Stimulated activated CD4-positive, alpha-beta T cell treated with anti-CD3 and anti-CD28 coated beads, Interleukin-4, amount 100 ng/mL, for 24 hours (primary cell): ENCODE measurements at regions not wholly inside any gene's neighbourhood (a gene's known extent, or its start where the extent isn't known, plus 50 kb on each side); places are given as distances from the start of the nearest gene placed in this dataset.
"Not testable (repeated sequence)": the region's sequence is repeated elsewhere in the genome, so short reads cannot be mapped to it uniquely, and the experiment has no call there.

Source experiments
- DNase-seq: peaks from one replicate; pipeline ENCODE4 v3.0.0-alpha.2; 2020

DNA sequence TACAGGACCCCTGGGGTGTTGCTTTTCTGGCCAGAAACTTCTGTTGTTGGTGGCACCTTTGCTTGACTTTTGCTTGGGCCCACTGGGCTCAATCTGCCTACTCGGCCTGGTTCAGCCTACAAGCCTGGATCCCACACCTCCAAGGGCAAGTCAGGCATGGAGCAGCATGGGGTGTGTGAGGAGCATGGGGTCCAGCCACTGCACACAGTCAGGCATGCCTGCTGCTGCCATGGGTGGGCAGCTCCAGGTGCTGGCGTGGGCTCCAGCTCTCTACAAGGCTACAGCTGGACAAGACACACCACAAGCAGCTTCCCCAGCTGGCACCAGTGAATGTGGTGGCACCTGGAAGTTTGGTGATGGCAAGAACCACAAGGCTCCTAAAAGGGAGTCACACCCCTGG, 1683.1 kb upstream of the ADGRL3 start:
- no peak for DNase-seq

DNA sequence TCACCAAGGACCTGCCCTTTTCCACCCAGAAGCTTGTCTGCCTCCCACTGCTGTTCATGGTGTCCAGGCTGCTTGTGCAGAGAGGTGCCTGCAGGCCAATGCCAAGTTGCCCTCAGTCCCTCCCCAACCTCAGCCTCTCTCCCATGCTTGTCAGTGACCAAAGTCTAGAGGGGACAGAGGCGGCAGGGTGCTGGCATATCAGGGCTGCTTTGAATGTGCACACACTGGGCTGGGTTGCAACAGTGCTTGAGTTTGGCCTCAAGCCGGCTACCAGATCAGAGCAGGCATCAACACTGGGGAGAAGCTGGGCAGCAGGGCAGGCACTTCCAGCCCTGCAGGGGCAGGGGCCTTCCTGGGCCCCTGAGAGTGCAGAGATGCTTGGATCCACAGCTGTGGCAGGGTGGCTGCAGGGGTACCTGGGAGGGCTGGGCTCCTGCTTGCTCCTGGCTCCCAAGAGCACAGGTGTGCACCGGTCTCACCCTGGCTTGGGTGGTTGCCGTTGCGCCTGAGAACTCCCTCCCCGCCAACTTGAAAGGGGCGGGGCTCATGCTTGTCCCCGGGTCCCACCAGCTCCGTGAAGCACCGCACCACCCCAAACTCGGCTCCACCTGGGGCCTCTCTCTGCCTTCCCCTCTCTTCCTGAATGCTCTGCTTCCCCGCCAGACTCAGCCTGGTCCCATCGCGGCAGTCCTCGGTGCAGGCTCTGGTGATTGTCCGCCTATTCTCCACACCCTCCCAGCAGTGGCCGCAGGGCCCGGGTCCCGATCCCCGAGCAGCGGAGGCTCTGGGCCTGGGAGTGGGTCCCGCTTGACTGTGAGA, 1681.9 kb upstream of the ADGRL3 start:
- no peak for DNase-seq

DNA sequence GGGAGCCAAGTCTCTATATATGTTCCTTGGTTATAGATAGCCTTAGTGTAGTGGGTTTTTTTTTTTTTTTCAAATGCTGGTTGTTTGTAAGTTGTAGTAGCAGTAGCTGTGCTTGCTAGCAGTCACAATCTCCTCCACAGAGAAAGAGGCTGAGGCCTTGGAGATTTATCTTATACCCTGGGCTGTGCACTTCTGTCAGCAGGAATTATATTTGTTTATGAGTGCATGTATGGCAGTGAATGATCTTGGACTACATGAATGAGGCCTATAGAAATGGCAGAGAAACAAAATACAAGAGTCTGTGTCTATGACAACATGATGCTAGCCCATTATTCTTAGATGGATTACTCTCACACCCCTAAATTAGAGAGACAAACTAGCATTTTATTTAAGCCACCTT, 1674.2 kb upstream of the ADGRL3 start:
- no peak for DNase-seq

DNA sequence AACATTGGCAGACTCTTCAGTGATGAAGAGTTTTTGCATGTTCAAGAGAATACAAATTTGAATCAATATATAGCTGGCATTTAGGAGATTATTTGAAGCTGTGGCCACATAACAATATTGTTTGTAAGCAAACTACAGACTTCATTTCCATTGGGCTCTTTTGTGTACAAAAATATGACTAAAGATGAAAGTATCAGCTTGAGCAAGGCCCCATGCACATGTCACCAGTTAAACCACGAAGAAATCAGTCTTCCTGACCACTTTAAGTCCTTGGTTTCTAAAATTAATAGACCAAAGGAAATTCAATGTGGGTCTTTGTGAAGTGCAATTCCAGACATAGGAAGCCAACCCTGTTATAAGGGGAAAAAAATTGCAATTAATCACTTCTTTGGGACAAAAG, 1664.6 kb upstream of the ADGRL3 start:
- DNase-seq: no peak

GRCh38 chr4:59536428-59536827, 1663.7 kb upstream of the ADGRL3 start:
- DNase-seq: no peak

- DNase-seq: no peak
Measured at GRCh38 chr4:59537246-59537886, 1662.8 kb upstream of the ADGRL3 start.

DNA sequence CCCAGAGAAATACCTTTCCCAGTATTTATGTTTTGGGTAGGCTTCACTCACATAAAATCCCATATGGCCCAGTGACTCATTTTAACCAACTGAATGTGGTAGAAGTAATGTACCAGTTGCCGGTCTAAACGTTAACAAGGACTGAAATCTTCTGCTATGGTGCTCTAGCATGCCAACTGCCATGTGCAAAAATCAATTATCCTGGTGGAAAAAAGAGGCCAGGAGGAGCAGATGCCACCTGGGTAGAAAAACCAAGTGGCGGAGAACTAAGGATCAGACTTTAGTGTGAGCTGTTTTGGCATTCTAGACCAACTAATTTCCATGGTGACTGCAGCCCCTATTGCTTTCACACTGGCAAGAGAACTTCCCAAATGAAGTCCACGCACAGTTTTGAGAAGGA, 1660.7 kb upstream of the ADGRL3 start:
- DNase-seq: no peak

GRCh38 chr4:59540311-59540710, 1659.8 kb upstream of the ADGRL3 start:
- no peak for DNase-seq

DNA sequence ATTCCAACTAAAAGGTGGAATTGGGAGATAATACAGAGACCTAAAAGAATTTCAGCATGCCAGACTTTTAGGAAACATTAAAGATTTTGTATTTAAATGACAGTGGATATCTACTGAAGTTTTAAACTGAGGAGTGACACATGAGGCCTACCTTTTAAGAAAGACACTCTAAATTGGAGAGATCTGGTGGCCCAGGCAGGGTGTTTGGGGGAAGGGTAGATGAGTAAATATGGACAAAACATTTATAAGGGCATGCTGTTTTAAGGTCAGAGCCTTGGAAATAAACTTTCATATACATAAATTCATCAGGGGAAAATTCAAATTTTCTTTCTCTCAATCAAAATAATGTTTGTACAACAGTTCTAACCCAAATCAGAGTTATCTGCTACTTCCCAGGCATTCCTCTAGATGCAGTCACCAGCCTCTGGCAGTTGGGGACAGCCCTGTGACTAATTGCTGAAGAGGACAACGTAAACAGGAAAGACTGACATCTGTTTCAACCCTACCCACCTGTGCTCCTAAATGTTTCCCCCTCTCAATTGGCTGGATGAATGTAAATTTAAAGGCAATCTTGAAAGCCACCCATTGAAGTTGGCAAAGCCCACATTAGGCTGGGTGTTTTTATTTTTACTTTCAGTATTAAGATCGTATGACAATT, 1646.9 kb upstream of the ADGRL3 start:
- DNase-seq: no peak

GRCh38 chr4:59553721-59554091, 1646.4 kb upstream of the ADGRL3 start:
- DNase-seq: no peak

GRCh38 chr4:59556191-59556590, 1643.9 kb upstream of the ADGRL3 start:
- DNase-seq: not testable (repeated sequence)

- not testable (repeated sequence) for DNase-seq
Measured at GRCh38 chr4:59560141-59560648, 1639.9 kb upstream of the ADGRL3 start.

DNA sequence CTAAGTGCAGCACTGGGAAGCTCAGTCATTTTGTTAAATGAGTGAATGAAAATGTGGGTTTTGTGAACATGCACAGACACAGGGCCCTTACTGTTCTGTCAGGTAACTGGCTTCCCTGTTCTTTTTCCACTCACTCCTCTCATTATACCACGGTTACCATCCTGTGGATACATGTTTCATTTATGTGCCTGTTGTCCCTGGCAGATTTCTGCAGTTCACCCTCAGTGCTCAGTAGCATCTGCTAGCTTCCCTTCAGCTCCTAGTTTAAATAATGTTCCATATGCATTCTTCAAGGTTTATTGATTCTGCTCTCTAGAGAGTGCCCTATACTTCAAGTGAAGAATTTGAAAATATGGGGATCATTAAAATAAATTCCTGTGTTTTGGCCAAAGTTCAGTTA, 1634.3 kb upstream of the ADGRL3 start:
- no peak for DNase-seq

DNA sequence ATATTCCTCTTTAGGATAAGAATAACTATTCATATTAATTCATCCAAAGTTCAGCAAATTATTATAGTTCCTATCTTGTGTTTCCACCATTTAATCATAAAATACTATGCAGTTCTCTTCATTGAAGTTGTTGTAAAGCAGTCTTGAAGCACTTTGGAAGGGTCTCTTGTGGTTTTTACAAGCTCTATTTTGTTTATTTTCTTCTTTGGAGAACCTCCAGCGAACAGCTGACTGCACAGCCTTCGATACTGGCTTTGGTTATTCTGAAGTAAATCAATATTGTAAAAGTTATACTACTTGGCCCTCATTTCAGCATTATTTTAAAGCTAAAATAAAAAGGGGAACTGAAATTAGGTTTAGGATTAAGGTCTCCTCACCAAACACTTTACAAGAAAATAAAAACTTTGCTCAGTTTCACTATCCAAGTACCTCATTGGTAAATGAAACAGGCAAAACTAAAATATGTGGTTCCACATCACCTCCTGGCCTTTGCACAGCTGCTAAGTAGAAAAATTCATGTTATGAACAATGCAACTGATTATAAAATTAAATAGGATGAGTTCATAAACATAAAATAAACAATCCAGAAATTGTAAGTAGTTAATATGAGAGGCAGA, 1629.2 kb upstream of the ADGRL3 start:
- DNase-seq: no peak

- DNase-seq: no peak
Measured at GRCh38 chr4:59571805-59572430, 1628.2 kb upstream of the ADGRL3 start.

GRCh38 chr4:59583845-59584568, 1616.1 kb upstream of the ADGRL3 start:
- DNase-seq: no peak

- no peak for DNase-seq
Measured at GRCh38 chr4:59597536-59598329, 1602.4 kb upstream of the ADGRL3 start.

DNA sequence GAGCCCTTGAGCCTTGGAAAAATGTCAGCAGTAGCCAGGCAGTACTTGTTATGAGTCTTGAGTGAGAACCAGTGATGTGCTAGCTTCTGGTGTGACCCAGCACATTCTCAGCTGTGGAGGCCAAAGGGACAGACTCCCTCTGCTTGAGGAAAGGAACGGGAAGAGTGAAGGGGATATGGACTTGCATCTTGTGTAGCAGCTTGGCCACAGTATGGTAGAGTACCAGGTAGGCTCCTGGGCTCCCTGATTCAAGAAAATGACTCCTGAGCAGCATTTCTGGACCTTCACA, 1601.9 kb upstream of the ADGRL3 start:
- DNase-seq: no peak

DNA sequence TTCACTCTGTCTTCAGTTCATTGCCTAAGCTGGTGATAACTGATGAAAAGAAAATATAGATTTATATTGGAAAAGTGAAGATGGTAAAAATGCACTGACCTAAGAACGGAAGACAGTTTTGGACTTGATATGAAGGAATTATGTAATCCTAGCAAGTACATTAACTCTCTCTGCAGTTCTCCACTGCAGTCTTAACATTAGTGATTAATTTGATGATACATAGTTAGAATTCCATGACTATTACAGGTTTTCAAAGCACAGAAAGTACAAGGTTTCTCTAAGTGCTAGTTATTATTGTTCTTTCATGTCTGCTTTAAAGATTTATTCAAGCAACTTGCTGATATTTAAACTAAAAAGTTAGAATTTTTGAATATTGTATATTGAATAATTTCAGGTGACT, 1591.7 kb upstream of the ADGRL3 start:
- DNase-seq: no peak

DNA sequence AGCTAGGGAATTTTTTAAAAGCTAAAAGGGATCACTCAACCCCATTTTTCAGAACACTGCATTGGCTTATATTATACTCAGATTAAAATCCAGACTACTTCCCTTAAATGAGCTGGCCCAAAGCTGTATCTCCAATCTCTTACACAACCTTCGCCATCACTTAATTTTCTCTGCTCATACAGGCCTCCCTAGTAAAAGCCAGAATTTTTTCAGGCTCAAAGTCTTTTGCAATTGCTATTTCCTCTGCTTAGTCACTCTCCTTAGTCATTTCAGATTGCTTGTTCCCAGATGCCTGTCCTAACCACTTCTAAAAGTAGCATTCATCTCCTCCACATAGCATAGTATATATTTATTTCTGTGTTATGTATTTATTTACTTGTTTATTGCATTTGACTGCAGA, 1587.9 kb upstream of the ADGRL3 start:
- DNase-seq: no peak

DNA sequence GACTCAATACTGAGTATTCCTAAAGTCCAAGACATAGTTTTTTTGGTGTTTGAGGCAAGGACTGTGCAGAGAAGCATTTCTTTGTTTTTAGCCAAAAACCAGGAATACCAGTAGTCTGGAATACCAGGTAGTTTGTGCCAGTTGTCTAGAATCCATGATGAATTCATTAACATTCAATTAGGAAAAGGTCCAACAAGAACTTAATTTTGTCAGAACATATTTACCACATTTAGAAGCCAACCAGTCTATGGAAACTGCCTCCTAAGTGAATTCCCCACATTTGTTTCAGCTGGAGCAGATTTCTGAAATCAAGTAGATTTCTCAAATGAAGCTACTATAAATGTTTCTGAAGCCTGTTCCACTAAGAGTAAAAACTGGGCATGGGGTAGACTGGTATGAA, 1584.8 kb upstream of the ADGRL3 start:
- no peak for DNase-seq

DNA sequence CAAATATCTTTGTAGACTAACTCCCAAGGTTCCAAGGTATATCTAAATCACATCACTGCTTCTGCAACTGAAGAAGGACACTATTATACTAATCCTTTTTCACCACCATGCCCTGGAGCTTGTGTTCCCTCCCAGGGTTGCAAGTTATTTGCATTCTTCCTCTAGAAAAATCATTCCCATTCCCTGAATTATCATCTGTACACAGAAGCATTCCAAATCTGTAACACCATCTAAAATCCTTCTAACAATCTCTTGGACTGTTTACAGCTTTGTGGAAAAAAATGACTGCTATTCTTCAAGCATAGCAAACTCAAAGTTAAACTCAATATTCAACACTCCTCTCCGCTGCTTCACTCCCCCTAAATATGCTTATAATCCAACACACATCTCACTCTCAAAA, 1570.8 kb upstream of the ADGRL3 start:
- no peak for DNase-seq
